T-helper 2 cell treated with Interferon-gamma antibody and Interleukin-4, amounts not matched to agents 5 μg/mL and 100 μg/mL, for 36 hours (primary cell): ENCODE measurements at regions not wholly inside any gene's neighbourhood (a gene's known extent, or its start where the extent isn't known, plus 50 kb on each side); places are given as distances from the start of the nearest gene placed in this dataset.

Source experiments
- DNase-seq: peaks from one replicate; pipeline ENCODE4 v3.0.0; 2021; ENCODE audit warnings: low spot score
- H3K27ac Mint-ChIP-seq: one replicate; pipeline ENCODE4 v1.8.0; 2021; ENCODE audit warnings: mild to moderate bottlenecking, mixed read lengths
- H3K27me3 Mint-ChIP-seq: one replicate; pipeline ENCODE4 v1.8.0; 2021; ENCODE audit warnings: low read depth, mixed read lengths
- H3K36me3 Mint-ChIP-seq: one replicate; pipeline ENCODE4 v1.8.0; 2021; ENCODE audit warnings: low read depth, mixed read lengths
- H3K4me1 Mint-ChIP-seq: one replicate; pipeline ENCODE4 v1.8.0; 2021; ENCODE audit warnings: low read depth, mixed read lengths
- H3K4me3 Mint-ChIP-seq: one replicate; pipeline ENCODE4 v1.8.0; 2022; ENCODE audit warnings: mild to moderate bottlenecking, moderate library complexity, mixed read lengths
- H3K9me3 Mint-ChIP-seq: one replicate; pipeline ENCODE4 v1.8.0; 2021; ENCODE audit warnings: mixed read lengths

DNA sequence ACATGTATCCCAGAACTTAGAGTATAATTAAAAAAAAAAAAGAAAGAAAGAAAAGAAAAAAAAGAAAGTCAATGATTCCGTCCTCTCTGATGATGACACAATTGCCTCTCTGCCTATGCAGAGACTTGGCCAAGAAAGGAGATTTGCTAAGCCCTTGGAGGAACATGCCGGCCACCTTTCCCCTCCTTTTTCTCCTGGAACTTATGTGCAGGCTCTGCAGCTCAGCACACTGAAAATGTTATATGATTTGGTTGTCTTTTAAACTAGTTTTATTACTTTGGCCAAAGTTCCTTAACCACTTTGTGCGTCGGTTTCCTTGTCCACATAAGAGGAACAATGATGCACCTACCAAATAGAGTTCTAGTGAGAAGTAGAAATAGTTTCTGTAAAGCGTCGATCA, 111.4 kb upstream of the ZNF644 start:
- DNase-seq = no peak
- no peaks in the 10 kb centered on the region for H3K36me3 Mint-ChIP-seq
- H3K4me1 Mint-ChIP-seq = no peaks in the 10 kb centered on the region
- H3K4me3 Mint-ChIP-seq = no peak overlapping the region
- no peaks in the 10 kb centered on the region for H3K9me3 Mint-ChIP-seq
- H3K27me3 Mint-ChIP-seq = peaks cover 11% of the 10 kb centered on the region
- no peak overlapping the region for H3K27ac Mint-ChIP-seq

DNA sequence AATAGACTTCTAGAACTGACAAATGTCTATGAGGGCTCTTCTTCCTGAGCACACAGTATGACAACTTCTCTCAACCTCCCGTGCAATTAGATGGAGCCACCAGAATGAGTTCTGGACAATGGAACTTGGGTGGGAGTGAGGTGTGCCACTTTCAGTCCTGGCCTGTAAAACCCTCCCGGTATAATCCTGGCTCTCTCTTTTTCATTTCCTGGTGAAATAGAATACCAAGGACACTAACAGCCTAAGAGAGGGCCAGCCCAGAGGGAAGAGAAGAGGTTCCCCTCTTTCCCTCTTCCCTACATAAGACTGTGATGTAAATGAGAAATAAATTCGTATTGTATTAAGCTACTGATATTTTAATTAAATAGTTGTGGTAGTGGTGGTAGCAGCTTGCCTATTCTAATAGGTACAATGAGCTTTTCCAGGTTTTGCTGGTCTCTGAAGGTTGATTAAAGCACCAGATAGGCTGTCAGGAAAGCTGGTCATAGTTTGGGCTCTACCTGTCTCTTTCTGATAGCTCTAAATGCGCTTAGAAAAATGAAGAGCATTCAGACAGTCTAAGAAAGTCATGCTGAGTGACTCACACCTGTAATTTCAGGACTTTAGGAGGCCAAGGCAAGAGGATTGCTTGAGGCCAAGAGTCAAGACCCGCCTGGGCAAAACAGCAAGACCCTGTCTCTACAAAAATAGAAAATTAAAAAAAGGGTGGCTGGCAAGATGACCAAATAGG, 108.6 kb upstream of the ZNF644 start:
- Mint-ChIP-seq H3K4me1 (no peaks in the 10 kb centered on the region), H3K4me3 (no peak overlapping the region)

DNA sequence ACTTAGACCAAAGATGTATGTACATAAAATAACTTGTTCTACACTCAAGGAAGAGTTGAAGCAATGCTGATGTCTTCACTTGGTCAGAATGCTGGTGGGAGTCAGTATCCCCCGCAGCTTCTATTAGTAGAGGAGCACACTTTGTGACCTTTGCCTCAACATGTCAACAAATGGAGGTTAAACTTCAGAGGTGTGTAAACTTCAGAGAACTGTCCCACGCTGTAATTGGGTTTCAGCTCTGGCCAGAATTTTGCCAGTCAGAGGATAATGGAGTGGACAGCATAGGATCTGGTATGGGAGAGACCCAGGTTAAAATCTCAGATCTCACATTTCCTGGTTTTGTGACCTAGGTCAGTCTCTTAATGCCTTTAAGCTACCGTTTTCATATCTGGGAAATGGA, 107.6 kb upstream of the ZNF644 start:
- Mint-ChIP-seq H3K9me3 (no peaks in the 10 kb centered on the region), H3K27ac (no peak overlapping the region), H3K36me3 (no peaks in the 10 kb centered on the region), H3K4me3 (no peak overlapping the region), H3K27me3 (peaks cover 11% of the 10 kb centered on the region), H3K4me1 (peaks cover 6% of the 10 kb centered on the region)
- DNase-seq = no peak

More for the DNA sequence above, 108.6 kb upstream of the ZNF644 start:
- DNase-seq = no peak
- no peaks in the 10 kb centered on the region for H3K9me3 Mint-ChIP-seq
- no peak overlapping the region for H3K27ac Mint-ChIP-seq
- peaks cover 11% of the 10 kb centered on the region for H3K27me3 Mint-ChIP-seq
- H3K36me3 Mint-ChIP-seq = no peaks in the 10 kb centered on the region

DNA sequence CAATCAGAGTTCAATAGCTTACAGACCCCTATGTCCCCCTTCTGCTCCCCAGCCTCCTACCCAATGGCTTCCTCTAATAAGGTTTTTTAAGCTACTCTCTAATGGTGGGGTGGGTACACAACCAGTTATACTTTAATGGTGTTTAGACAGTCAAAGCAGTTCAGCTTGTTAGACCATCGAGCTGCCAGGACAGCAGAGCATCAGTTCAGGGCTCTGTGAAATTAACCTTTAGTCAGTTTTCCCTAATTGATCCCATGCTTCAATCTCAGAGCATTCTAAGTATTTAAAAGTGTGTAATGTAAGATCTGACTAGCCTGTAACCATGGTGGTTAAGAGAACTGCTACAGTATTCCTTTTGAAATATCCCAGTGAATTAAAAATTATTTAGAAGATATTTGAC, 107.2 kb upstream of the ZNF644 start:
- Mint-ChIP-seq H3K36me3 (no peaks in the 10 kb centered on the region), H3K4me3 (no peak overlapping the region)

DNA sequence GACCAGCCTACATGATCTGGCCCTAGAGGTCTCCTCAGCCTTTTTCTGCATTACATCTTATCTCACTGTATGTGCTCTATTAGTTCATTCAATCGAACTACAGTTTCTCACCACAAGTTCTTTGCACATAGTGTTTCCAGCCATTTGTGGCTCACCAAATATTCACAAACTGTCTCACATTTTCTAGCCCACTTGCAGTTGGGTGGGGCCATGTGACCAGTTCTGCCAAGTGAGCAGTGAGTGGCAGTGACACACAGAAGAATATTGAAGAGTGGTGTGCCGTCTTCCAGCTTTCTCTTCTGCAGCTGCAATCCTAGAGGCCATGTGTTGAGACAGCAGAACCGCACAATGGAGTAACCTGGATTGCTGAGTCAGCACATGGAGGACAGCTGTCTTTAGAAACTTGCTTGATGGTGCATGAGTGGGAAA, 103.2 kb upstream of the ZNF644 start:
- Mint-ChIP-seq H3K27me3 (peaks cover 4% of the 10 kb centered on the region), H3K4me1 (peaks cover 11% of the 10 kb centered on the region), H3K4me3 (no peak overlapping the region), H3K9me3 (no peaks in the 10 kb centered on the region), H3K27ac (no peak overlapping the region), H3K36me3 (no peaks in the 10 kb centered on the region)
- DNase-seq = peak; percentile 70

More for the DNA sequence above, 107.2 kb upstream of the ZNF644 start:
- H3K4me1 Mint-ChIP-seq = peaks cover 8% of the 10 kb centered on the region
- peaks cover 11% of the 10 kb centered on the region for H3K27me3 Mint-ChIP-seq
- no peak for DNase-seq
- H3K27ac Mint-ChIP-seq = no peak overlapping the region
- no peaks in the 10 kb centered on the region for H3K9me3 Mint-ChIP-seq

DNA sequence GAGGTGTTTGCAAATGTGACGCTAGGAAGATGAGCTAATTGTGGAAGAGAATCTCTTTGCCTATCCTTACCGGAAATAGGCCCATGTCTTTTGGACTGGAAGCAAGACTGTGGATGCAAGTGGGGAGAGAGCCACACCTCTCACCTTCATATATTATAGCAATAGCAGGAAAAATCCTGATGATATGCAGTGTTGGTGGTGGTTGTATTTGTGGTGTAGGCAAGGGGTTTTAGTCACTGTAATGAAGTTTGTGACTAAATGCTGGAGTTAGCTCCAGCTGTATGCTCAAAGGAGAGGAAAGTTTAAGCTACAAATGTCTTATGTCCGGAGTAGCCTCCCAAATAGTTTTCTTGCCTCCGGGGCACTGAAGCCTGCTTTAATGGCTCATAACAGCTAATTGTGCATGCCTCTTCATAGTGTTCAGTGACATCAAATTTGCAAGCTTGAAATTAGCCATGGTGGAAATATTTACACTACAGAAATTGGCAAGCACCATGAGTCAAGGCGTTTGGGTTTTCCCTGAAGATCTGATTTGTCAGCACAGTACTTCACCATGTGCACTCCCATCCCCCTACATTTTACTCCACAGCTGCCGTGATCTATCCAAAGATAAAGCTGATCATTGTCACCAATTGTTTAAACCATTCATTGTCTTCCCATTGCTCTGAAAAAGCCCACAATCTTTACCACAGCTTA, 102.6 kb upstream of the ZNF644 start:
- DNase-seq = peak; percentile 62
- Mint-ChIP-seq H3K4me1 (peaks cover 11% of the 10 kb centered on the region), H3K4me3 (no peak overlapping the region)

DNA sequence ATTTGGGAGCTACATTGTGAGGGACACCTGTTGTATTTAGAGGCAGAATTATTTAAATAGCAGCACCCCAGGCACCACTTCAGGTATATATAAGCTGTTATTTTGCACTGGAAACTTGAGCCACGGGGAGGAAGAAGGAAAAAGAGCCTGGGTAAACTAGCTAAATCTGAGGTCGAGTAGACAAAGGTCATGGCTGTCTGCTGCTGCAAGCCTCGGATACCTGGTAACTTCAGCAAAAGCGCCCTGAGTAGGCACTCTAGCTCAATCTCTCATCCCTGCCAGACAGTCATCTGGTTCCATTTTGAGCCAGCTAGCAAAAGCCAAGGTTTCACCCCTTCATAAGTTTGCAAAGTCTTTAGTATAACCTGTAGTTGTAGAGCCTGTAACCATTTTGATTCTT, 101.9 kb upstream of the ZNF644 start:
- H3K4me1 Mint-ChIP-seq = peaks cover 11% of the 10 kb centered on the region
- DNase-seq = no peak
- H3K9me3 Mint-ChIP-seq = no peaks in the 10 kb centered on the region
- H3K36me3 Mint-ChIP-seq = no peaks in the 10 kb centered on the region
- H3K27me3 Mint-ChIP-seq = no peaks in the 10 kb centered on the region
- H3K27ac Mint-ChIP-seq = no peak overlapping the region
- no peak overlapping the region for H3K4me3 Mint-ChIP-seq

More for the DNA sequence above, 102.6 kb upstream of the ZNF644 start:
- Mint-ChIP-seq H3K27ac (no peak overlapping the region), H3K27me3 (peaks cover under 1% of the 10 kb centered on the region), H3K9me3 (no peaks in the 10 kb centered on the region), H3K36me3 (no peaks in the 10 kb centered on the region)

DNA sequence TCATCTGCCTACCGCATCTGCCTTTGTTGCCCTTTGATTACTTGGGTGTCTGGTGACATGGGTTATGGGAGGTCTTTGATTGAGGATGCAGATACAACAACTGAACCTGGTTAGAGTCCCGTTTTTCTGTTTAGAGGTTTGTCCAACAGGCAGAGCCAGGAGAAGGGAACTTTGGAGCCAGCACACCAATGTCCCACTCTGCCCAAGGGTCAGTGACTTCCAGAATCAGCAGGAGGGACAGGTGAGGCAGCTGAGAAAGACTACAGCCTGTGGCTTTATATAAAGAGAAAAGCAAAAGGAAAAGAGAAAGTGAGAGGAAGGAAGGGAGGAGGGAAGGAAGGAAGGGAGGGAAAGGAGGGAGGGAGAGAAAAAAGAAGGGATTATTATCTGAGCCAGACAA, 101.5 kb upstream of the ZNF644 start:
- H3K9me3 Mint-ChIP-seq = no peaks in the 10 kb centered on the region
- peaks cover 11% of the 10 kb centered on the region for H3K4me1 Mint-ChIP-seq
- H3K36me3 Mint-ChIP-seq = no peaks in the 10 kb centered on the region
- DNase-seq = no peak
- no peak overlapping the region for H3K27ac Mint-ChIP-seq
- H3K27me3 Mint-ChIP-seq = no peaks in the 10 kb centered on the region
- no peak overlapping the region for H3K4me3 Mint-ChIP-seq

DNA sequence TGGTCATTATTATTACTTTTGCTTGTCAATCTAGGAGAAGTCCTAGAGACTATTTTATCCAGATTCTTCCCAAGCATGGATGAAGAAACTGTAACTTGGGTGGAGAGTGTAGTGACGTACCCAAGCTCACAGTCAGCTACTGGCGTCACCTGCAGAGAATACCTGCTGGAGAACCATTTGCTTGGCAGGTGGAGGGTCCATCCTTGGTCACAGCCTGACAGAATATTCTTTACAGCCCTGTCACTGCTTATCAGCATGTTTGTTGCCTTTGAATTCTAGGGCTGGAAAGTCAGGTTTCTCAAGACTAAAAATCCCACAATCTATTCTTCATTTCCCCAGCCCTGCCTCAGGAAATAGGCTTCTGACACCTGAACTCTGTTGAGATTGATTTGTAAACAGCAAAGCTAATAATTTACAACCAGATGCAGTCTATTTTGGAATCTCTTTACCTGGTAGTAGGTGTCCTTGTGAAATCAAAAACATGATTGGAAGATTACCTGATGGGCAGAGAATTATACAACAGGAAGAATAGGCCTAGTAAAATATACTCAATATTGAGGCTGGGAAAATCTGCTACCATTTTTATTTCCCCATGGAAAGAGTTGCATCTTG, 100.4 kb upstream of the ZNF644 start:
- no peak for DNase-seq
- Mint-ChIP-seq H3K36me3 (no peaks in the 10 kb centered on the region), H3K4me1 (peaks cover 11% of the 10 kb centered on the region), H3K9me3 (no peaks in the 10 kb centered on the region), H3K4me3 (no peak overlapping the region), H3K27ac (no peak overlapping the region), H3K27me3 (no peaks in the 10 kb centered on the region)

DNA sequence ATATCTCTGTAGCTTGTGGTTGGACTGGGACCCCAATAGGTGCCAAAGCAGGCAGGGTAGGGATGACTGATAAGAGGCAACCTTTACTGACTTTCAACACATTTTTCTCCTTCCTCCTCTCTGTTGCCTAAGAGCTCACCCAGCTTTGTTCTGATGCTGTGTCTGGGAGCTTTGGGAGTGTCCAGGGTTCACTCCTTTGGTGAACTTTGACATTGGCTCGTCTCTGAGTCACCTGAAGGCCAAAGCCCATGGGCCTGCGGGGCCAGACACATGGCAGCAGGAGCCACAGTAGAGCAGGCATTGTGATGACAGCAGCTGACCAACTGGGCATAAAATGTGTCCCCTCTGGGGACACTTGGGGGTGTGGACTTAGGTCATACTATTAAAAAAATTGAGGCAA, 99.5 kb upstream of the ZNF644 start:
- Mint-ChIP-seq H3K9me3 (no peaks in the 10 kb centered on the region), H3K27ac (no peak overlapping the region), H3K4me3 (no peak overlapping the region), H3K4me1 (peaks cover 11% of the 10 kb centered on the region), H3K27me3 (no peaks in the 10 kb centered on the region), H3K36me3 (no peaks in the 10 kb centered on the region)
- no peak for DNase-seq

DNA sequence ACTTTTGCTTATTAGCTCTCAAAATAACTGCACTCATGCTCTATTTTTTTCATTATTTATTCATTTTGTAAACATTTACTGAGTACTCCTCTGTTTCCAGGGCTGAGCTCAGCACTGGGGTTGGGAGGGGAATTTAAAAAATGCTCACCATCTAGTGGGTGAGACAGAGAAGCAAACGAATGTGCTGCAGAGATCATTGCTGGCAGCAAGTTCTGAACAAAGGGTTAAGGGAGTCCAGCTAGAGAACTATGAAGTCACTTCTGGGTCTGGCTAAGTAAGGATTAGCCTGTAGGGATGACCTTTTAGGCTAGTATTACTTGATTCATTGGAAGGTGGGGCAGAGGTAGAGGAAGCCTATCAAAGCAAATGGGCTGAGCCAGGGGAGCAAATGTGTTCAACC, 99.1 kb upstream of the ZNF644 start:
- Mint-ChIP-seq H3K27ac (no peak overlapping the region), H3K9me3 (no peaks in the 10 kb centered on the region), H3K36me3 (no peaks in the 10 kb centered on the region), H3K4me3 (no peak overlapping the region), H3K27me3 (no peaks in the 10 kb centered on the region), H3K4me1 (peaks cover 11% of the 10 kb centered on the region)
- DNase-seq = no peak

DNA sequence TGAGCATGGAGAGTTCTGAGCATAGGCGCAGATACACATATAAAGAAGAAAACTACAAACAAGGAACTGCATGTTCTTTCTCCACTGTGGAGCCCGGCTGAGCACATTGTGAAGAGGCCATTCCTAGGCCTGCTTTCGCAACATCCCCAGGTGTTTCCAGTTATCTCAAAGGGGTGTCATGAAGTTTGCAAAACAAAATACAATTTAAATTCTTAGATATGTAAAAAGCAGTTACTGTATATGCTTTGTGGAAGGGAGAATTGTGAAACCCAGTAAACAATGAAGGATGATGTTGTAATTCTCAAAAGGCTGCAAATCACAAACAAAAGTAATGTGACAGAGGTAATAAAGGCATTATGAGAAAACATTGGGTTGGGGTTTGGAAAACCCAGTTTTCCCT, 98.6 kb upstream of the ZNF644 start:
- Mint-ChIP-seq H3K27ac (no peak overlapping the region), H3K27me3 (no peaks in the 10 kb centered on the region), H3K4me3 (no peak overlapping the region), H3K9me3 (no peaks in the 10 kb centered on the region), H3K4me1 (peaks cover 11% of the 10 kb centered on the region), H3K36me3 (no peaks in the 10 kb centered on the region)
- no peak for DNase-seq

DNA sequence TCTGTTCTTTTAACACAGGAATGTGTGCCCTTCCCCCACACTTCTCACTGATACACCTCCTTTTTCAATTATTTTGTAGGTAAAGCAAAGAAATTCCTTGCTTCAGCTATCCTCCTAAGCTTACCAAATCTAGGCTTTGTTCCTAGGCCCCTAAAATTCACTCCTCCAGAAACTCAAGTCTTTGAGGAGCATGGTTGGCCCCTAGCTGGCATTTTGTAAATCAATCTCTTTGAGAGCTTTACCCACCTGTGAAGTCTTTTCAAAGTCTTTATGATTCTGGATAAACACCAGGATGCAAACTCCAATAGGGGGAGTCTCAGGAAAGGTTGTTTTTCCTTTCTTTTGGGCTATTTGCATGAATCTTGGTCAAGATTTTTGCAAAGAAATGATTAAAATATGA, 82.9 kb upstream of the ZNF644 start:
- Mint-ChIP-seq H3K27ac (no peak overlapping the region), H3K27me3 (no peaks in the 10 kb centered on the region), H3K4me1 (peaks cover 2% of the 10 kb centered on the region), H3K9me3 (no peaks in the 10 kb centered on the region), H3K4me3 (no peak overlapping the region), H3K36me3 (no peaks in the 10 kb centered on the region)
- DNase-seq = no peak

DNA sequence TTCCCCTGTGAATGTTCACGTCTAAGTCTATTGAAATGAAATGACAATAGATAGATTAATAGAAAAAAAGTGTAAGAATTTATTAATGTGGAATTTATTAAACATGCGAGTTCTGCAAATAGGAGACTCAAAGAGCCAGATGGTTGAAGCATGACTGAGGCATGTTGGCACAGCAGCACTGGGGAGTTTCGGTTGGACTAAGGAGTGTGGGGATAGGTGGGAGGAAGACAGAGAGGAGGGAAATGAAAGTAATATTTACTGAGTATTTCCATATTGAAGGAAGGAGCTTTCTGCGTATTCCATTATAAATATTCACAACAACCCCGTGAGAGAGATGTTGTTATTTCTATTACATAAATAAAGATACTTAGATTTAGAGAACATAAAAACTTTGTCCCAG, 79.5 kb upstream of the ZNF644 start:
- H3K4me1 Mint-ChIP-seq = peaks cover 2% of the 10 kb centered on the region
- no peak overlapping the region for H3K27ac Mint-ChIP-seq
- H3K27me3 Mint-ChIP-seq = peaks cover 3% of the 10 kb centered on the region
- no peaks in the 10 kb centered on the region for H3K36me3 Mint-ChIP-seq
- H3K9me3 Mint-ChIP-seq = no peaks in the 10 kb centered on the region
- no peak for DNase-seq
- no peak overlapping the region for H3K4me3 Mint-ChIP-seq
